WI38 (cell line): ENCODE measurements at regions not wholly inside any gene's neighbourhood (a gene's known extent, or its start where the extent isn't known, plus 50 kb on each side); places are given as distances from the start of the nearest gene placed in this dataset.

Experiments used
- H3K4me3 ChIP-seq: 2 replicates; pipeline ENCODE4 v1.5.1; 2011; ENCODE audit warnings: low read depth, mild to moderate bottlenecking, control low read depth, low read length
- TF ChIP-seq, protein P1 (sequence below): IDR thresholded peaks from 2 replicates; pipeline ENCODE4 v1.5.1; 2012; ENCODE audit warnings: low read depth, mild to moderate bottlenecking, control low read depth, low read length

GRCh38 chr20:21902391-21902790 lies 196.9 kb downstream of the PAX1 start:
- TF ChIP-seq, protein P1, sequence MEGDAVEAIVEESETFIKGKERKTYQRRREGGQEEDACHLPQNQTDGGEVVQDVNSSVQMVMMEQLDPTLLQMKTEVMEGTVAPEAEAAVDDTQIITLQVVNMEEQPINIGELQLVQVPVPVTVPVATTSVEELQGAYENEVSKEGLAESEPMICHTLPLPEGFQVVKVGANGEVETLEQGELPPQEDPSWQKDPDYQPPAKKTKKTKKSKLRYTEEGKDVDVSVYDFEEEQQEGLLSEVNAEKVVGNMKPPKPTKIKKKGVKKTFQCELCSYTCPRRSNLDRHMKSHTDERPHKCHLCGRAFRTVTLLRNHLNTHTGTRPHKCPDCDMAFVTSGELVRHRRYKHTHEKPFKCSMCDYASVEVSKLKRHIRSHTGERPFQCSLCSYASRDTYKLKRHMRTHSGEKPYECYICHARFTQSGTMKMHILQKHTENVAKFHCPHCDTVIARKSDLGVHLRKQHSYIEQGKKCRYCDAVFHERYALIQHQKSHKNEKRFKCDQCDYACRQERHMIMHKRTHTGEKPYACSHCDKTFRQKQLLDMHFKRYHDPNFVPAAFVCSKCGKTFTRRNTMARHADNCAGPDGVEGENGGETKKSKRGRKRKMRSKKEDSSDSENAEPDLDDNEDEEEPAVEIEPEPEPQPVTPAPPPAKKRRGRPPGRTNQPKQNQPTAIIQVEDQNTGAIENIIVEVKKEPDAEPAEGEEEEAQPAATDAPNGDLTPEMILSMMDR: no peak
- H3K4me3 ChIP-seq: no peak overlapping the region

DNA sequence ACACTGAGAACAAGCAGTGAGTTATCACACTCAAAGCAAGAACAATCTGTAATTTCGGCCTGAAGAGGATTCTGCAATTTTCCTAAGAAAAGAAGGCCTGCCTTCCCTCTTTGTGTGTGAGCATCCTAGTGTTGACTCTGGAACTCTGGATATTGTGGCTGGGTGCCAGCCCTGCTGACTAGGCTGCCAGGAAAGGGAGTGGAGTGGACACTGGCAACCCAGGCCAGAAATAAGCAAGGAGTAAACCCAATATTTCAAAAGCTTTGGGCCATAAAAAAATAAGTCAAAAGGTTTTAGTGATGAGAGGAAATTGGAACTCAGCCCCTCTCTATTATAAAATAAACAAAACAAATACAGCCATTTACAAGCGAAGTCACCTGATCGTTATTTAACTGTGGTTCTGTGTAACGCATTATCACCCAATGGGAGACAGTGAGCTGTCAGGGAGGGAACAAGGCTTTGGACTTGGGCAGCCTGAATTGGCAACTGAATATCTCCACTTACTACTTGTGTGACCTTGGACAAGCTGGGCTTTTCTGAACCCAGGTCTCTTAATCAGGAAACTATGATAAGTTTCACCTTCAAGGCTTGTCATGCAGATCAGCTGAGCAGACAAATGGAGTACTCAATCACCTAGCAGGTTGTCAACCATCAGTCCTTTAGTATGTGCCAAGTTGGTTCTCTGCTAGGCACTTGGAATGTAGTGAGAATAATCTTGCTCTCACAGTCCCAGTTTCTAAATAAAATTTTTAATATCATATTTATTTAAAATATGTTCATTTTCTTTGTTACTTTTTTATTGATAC lies 196.2 kb downstream of the PAX1 start:
- H3K4me3 ChIP-seq: no peak overlapping the region
- TF ChIP-seq, protein P1: no peak

DNA sequence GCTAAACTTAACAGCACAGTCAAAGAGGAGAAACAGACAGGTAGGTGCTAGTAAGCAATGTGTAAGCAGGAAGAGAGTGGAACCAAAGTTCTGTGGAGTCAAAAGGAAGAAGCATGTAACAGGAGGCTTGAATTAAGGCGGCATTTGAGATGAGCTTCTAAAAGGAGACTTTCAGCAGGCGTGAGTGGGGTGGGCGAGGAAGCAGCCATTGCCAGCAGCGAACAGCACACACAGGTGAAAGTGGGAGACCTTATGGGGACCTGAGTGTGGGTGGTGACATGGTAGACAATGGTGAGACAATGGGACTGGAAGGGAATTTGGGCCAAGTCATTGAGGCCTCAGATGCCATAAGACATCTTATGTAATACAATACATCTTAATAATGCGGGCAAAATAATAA lies 195.0 kb downstream of the PAX1 start:
- H3K4me3 ChIP-seq: no peak overlapping the region
- TF ChIP-seq, protein P1: no peak

- TF ChIP-seq, protein P1: no peak
- no peak overlapping the region for H3K4me3 ChIP-seq
These were observed 169.5 kb downstream of the PAX1 start for GRCh38 chr20:21874921-21875320.

- H3K4me3 ChIP-seq: no peak overlapping the region
- TF ChIP-seq, protein P1: no peak
These were observed 168.7 kb downstream of the PAX1 start for GRCh38 chr20:21874127-21874526.

DNA sequence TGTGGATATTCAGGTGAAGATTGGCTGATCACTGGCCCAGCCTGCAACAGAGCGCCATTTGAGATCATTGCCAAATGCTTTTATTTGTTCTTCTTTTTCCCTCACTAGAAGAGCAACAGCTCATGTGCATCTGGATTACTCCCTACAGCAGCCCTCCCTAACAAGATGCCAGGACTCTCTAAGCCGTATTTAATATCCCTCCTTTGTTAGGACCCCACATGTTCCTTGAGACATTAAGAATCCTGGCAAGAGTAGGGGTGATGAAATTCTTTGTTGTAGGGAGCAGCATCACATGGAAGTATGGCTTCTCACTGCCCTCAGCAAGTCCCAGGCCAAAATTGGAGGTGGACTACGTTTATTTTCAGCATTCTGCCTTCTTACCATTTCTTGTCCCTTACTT lies 167.8 kb downstream of the PAX1 start:
- no peak overlapping the region for H3K4me3 ChIP-seq
- TF ChIP-seq, protein P1: no peak

- TF ChIP-seq, protein P1: no peak
- H3K4me3 ChIP-seq: no peak overlapping the region
These were observed 162.3 kb downstream of the PAX1 start for GRCh38 chr20:21867811-21868210.
